IMR-90 (cell line): ENCODE measurements at regions not wholly inside any gene's neighbourhood (a gene's known extent, or its start where the extent isn't known, plus 50 kb on each side); places are given as distances from the start of the nearest gene placed in this dataset.
"Not testable (repeated sequence)": the region's sequence is repeated elsewhere in the genome, so short reads cannot be mapped to it uniquely, and the experiment has no call there.

ENCODE experiments used
- ATAC-seq: fragments of 200-7000 bp; cut with Tn5 transposase; 2 replicates; pipeline ENCODE4 v1.9.1; 2020; ENCODE audit warnings: low read depth, mild to moderate bottlenecking, moderate library complexity
- BruUV-seq: library from RNA; stranded (reverse); fragments of 400-500 nt; replicated peaks from 2 replicates; lab custom pipeline; 2021; lab: Mats Ljungman, UMichigan
- CTCF ChIA-PET: fragments of 300-600 bp; formaldehyde crosslinking; extraction: SDS; loops from one replicate; lab custom pipeline; 2021; ENCODE audit warnings: antibody characterized with exemption; lab: Yijun Ruan, JAX
- POLR2A ChIA-PET: fragments of 300-600 bp; sonication (Branson Sonifier 250); formaldehyde crosslinking; loops from one replicate; lab custom pipeline; 2022; ENCODE audit warnings: antibody characterized with exemption; ENCODE audit not compliant: unreplicated experiment; lab: Charles Lee
- DNase-seq: peaks from one replicate; pipeline ENCODE4 v3.0.0; 2013
- H2AFZ ChIP-seq: replicated peaks from 2 replicates; pipeline ENCODE3; 2013; ENCODE audit warnings: low read length, mild to moderate bottlenecking; ENCODE audit not compliant: poor library complexity
- H2AK5ac ChIP-seq: 2 replicates; pipeline ENCODE4 v1.6.1; 2013; ENCODE audit warnings: low read depth, low read length, inconsistent platforms
- H2AK9ac ChIP-seq: replicated peaks from 2 replicates; pipeline ENCODE3; 2013; ENCODE audit warnings: mild to moderate bottlenecking, low read depth, low read length, moderate library complexity; ENCODE audit not compliant: poor library complexity
- H2BK120ac ChIP-seq: 2 replicates; pipeline ENCODE4 v1.6.1; 2013; ENCODE audit warnings: low read depth, low read length, inconsistent platforms
- H2BK15ac ChIP-seq: 3 replicates; pipeline ENCODE4 v1.6.1; 2013; ENCODE audit warnings: low read depth, low read length, inconsistent platforms
- H2BK20ac ChIP-seq: 2 replicates; pipeline ENCODE4 v1.6.1; 2013; ENCODE audit warnings: low read depth, mild to moderate bottlenecking, inconsistent platforms, low read length, moderate library complexity
- H2BK5ac ChIP-seq: 2 replicates; pipeline ENCODE4 v1.6.1; 2013; ENCODE audit warnings: mild to moderate bottlenecking, low read depth, low read length, inconsistent platforms; ENCODE audit not compliant: poor library complexity, severe bottlenecking
- H3K14ac ChIP-seq: replicated peaks from 2 replicates; pipeline ENCODE4 v1.6.1; 2013; ENCODE audit warnings: low read depth, low read length, inconsistent platforms
- H3K18ac ChIP-seq: 2 replicates; pipeline ENCODE4 v1.6.1; 2013; ENCODE audit warnings: low read depth, low read length, control low read depth
- H3K23ac ChIP-seq: 2 replicates; pipeline ENCODE4 v1.6.1; 2013; ENCODE audit warnings: low read depth, low read length, inconsistent platforms
- H3K27ac ChIP-seq: 2 replicates; pipeline ENCODE4 v1.5.1; 2013; ENCODE audit warnings: mild to moderate bottlenecking, control low read depth, low read length; ENCODE audit not compliant: insufficient read depth
- H3K27me3 ChIP-seq: 2 replicates; pipeline ENCODE4 v1.6.1; 2013; ENCODE audit warnings: low read length; ENCODE audit not compliant: control insufficient read depth, insufficient read depth
- H3K36me3 ChIP-seq: 2 replicates; pipeline ENCODE4 v1.6.1; 2013; ENCODE audit warnings: low read length, mixed read lengths; ENCODE audit not compliant: control insufficient read depth, insufficient read depth
- H3K4ac ChIP-seq: 2 replicates; pipeline ENCODE4 v1.6.1; 2013; ENCODE audit warnings: low read depth, low read length, inconsistent platforms
- H3K4me1 ChIP-seq: 2 replicates; pipeline ENCODE4 v1.6.1; 2013; ENCODE audit warnings: low read length, mixed read lengths; ENCODE audit not compliant: control insufficient read depth, insufficient read depth
- H3K4me2 ChIP-seq: 2 replicates; pipeline ENCODE4 v1.6.1; 2013; ENCODE audit warnings: low read depth, mild to moderate bottlenecking, control low read depth, low read length, moderate library complexity
- H3K4me3 ChIP-seq: 2 replicates; pipeline ENCODE4 v1.5.1; 2013; ENCODE audit warnings: low read depth, mild to moderate bottlenecking, control low read depth, low read length, moderate library complexity; ENCODE audit not compliant: insufficient read depth
- H3K56ac ChIP-seq: 2 replicates; pipeline ENCODE4 v1.6.1; 2013; ENCODE audit warnings: low read length, inconsistent platforms; ENCODE audit not compliant: insufficient read depth; ENCODE audit errors: extremely low read depth
- H3K79me1 ChIP-seq, 2 experiments: 2 replicates each; pipeline ENCODE4 v1.6.1; 2013; ENCODE audit warnings: low read length in 2 of 2, inconsistent platforms in 1 of 2, low read depth in 1 of 2
- H3K9ac ChIP-seq: 2 replicates; pipeline ENCODE4 v1.6.1; 2013; ENCODE audit warnings: low read depth, low read length, control low read depth
- H3K9me1 ChIP-seq: 2 replicates; pipeline ENCODE4 v1.6.1; 2013; ENCODE audit warnings: low read length, inconsistent platforms; ENCODE audit not compliant: insufficient read depth
- H3K9me3 ChIP-seq: 2 replicates; pipeline ENCODE4 v1.6.1; 2013; ENCODE audit warnings: low read length; ENCODE audit not compliant: control insufficient read depth, insufficient read depth
- H4K20me1 ChIP-seq: 2 replicates; pipeline ENCODE4 v1.6.1; 2013; ENCODE audit warnings: low read length, inconsistent platforms; ENCODE audit not compliant: insufficient read depth
- H4K5ac ChIP-seq: 2 replicates; pipeline ENCODE4 v1.6.1; 2013; ENCODE audit warnings: mild to moderate bottlenecking, low read depth, low read length, control low read depth
- H4K8ac ChIP-seq, 2 experiments: 2 replicates each; pipeline ENCODE4 v1.6.1; 2013; ENCODE audit warnings: low read depth in 2 of 2, low read length in 2 of 2, control low read depth in 1 of 2, inconsistent platforms in 1 of 2
- H4K91ac ChIP-seq: 2 replicates; pipeline ENCODE4 v1.6.1; 2013; ENCODE audit warnings: low read depth, low read length, inconsistent platforms; ENCODE audit not compliant: insufficient read depth
- CHD1 ChIP-seq: IDR thresholded peaks from 2 replicates; pipeline ENCODE4 v1.6.1; 2012; ENCODE audit warnings: low read depth, low read length, improper control_type of control experiment
- CTCF ChIP-seq: conservative IDR thresholded peaks from 2 replicates; pipeline ENCODE4 v1.5.1; 2012; ENCODE audit warnings: mild to moderate bottlenecking, low read depth, low read length, improper control_type of control experiment
- MXI1 ChIP-seq: IDR thresholded peaks from 2 replicates; pipeline ENCODE4 v1.6.1; 2012; ENCODE audit warnings: low read depth, mild to moderate bottlenecking, low read length, moderate library complexity, borderline replicate concordance
- WGBS, 2 experiments: methylation state at CpG; one replicate each; pipeline versions ENCODE4 v1.1.5 to v1.1.7; 2013; ENCODE audit warnings: missing lambda C conversion rate in 2 of 2; ENCODE audit not compliant: insufficient read length in 1 of 2; ENCODE audit errors: extremely low coverage in 2 of 2; 5-methylcytosine and 5-hydroxymethylcytosine counted together
- dilution Hi-C: fragments of 300-500 bp; cut with HindIII; formaldehyde crosslinking; loops from one replicate; pipeline ENCODE4 v1.14.3; 2018; ENCODE audit warnings: low sequenced_read_pairs; ENCODE audit not compliant: unreplicated experiment
- in situ Hi-C: fragments of 300-500 bp; cut with MboI; formaldehyde crosslinking; loops from 3 replicates; pipeline ENCODE4 v1.14.3; 2019; ENCODE audit warnings: low sequenced_read_pairs, inconsistent platforms, mixed read lengths
- intact Hi-C: fragments of 100-400 bp; cut with micrococcal nuclease; formaldehyde crosslinking; loops from 2 replicates; pipeline ENCODE4 v1.10.0; 2022

- no peak overlapping the region for H2BK20ac ChIP-seq
- no peaks in the 10 kb centered on the region for H3K27me3 ChIP-seq
- H4K8ac ChIP-seq: no peak overlapping the region
- H2AFZ ChIP-seq: no peak overlapping the region
- no peak overlapping the region for H4K91ac ChIP-seq
- H2AK5ac ChIP-seq: no peak overlapping the region
- H3K27ac ChIP-seq: no peak overlapping the region
- H2BK120ac ChIP-seq: no peak overlapping the region
- in situ Hi-C loops (no loop called here), intact Hi-C loops (no loop called here), dilution Hi-C loops (no loop called here)
- POLR2A ChIA-PET: no interaction called here
- H3K4ac ChIP-seq: no peak overlapping the region
- no peak overlapping the region for H3K56ac ChIP-seq
- no peak overlapping the region for H2BK15ac ChIP-seq
- no peak overlapping the region for H3K23ac ChIP-seq
- 3% methylated on average over 16 of the region's 29 CpGs; no CpG with 5 or more reads in 1 of the 2 experiments for WGBS, 2 experiments
- DNase-seq: no peak
- H3K9me3 ChIP-seq: peaks cover 7% of the 10 kb centered on the region
- no peak overlapping the region for H2AK9ac ChIP-seq
- no peak overlapping the region for H3K9ac ChIP-seq
- H3K18ac ChIP-seq: no peak overlapping the region
- CTCF ChIA-PET: no interaction called here
- no peak overlapping the region for H3K4me2 ChIP-seq
- H3K36me3 ChIP-seq: no peaks in the 10 kb centered on the region
- no peak overlapping the region for H2BK5ac ChIP-seq
- no peak overlapping the region for H3K14ac ChIP-seq
- H4K20me1 ChIP-seq: no peaks in the 10 kb centered on the region
- H3K79me1 ChIP-seq: no peaks in the 10 kb centered on the region
- ATAC-seq: peak; percentile 67; the same call in 1 of the 2 replicates
- BruUV-seq: no TSS peak
- TF ChIP-seq MXI1: no peak
- 0 out of 2 replicates have a peak, but pooled peaks have one; percentile 4 for TF ChIP-seq CTCF
- TF ChIP-seq CHD1: no peak
- no peak overlapping the region for H4K5ac ChIP-seq
- H3K9me1 ChIP-seq: no peaks in the 10 kb centered on the region
- no peak overlapping the region for H3K4me3 ChIP-seq
- H3K4me1 ChIP-seq: no peaks in the 10 kb centered on the region
These were observed 580.0 kb upstream of the ZNF337 start for GRCh38 chr20:26276554-26277210.

GRCh38 chr20:26268762-26269161 is 572.1 kb upstream of the ZNF337 start:
- ATAC-seq, H3K4me1 ChIP-seq, H2BK120ac ChIP-seq, H3K27ac ChIP-seq, H2AK9ac ChIP-seq, H2AFZ ChIP-seq, DNase-seq, H4K91ac ChIP-seq, H3K9ac ChIP-seq, H2BK5ac ChIP-seq, H3K27me3 ChIP-seq, H3K79me1 ChIP-seq, in situ Hi-C loops, BruUV-seq, H3K23ac ChIP-seq, H3K18ac ChIP-seq, H3K9me3 ChIP-seq, H4K5ac ChIP-seq, H3K4me2 ChIP-seq, CTCF ChIA-PET, H3K4me3 ChIP-seq, H4K20me1 ChIP-seq, H2BK15ac ChIP-seq, H2BK20ac ChIP-seq, H3K36me3 ChIP-seq, H3K14ac ChIP-seq, H3K56ac ChIP-seq, H3K4ac ChIP-seq, intact Hi-C loops, H3K9me1 ChIP-seq, dilution Hi-C loops, POLR2A ChIA-PET, H2AK5ac ChIP-seq, H4K8ac ChIP-seq: not testable (repeated sequence)
- no CpG with 5 or more reads among the region's 3 CpGs for WGBS, 2 experiments
